ENCODE measurements at regions not wholly inside any gene's neighbourhood (a gene's known extent, or its start where the extent isn't known, plus 50 kb on each side); places are given as distances from the start of the nearest gene placed in this dataset.

- H3K14ac ChIP-seq (replicated peaks; ENCODE audit: low read depth, low read length), result no peak overlapping the region
- no peak overlapping the region for H4K8ac ChIP-seq (ENCODE audit: low read depth in 2 of 2, low read length in 2 of 2)
- intact Hi-C loops (cut with micrococcal nuclease), result no loop called here
- no peak overlapping the region for H2BK5ac ChIP-seq (ENCODE audit: low read depth, low read length, poor library complexity, severe bottlenecking)
- no peaks in the 10 kb centered on the region for H3K4me1 ChIP-seq (ENCODE audit: control insufficient read depth, insufficient read depth, low read length)
- DNase-seq (no peak), ATAC-seq (ENCODE audit: low read depth) (no peak)
- no peak overlapping the region for H3K4me3 ChIP-seq (ENCODE audit: insufficient read depth, low read depth, low read length)
- no peak overlapping the region for H3K23ac ChIP-seq (ENCODE audit: low read depth, low read length)
- no peak overlapping the region for H3K27ac ChIP-seq (ENCODE audit: insufficient read depth, low read length)
- H2BK20ac ChIP-seq (ENCODE audit: low read depth, low read length), result no peak overlapping the region
- no TSS peak for BruUV-seq (replicated peaks)
- H4K5ac ChIP-seq (ENCODE audit: low read depth, low read length), result no peak overlapping the region
- no peak overlapping the region for H3K4ac ChIP-seq (ENCODE audit: low read depth, low read length)
- CTCF ChIA-PET, result no interaction called here
- no peak overlapping the region for H3K9ac ChIP-seq (ENCODE audit: low read depth, low read length)
- H3K4me2 ChIP-seq (ENCODE audit: low read depth, low read length), result no peak overlapping the region
- H3K9me3 ChIP-seq (ENCODE audit: control insufficient read depth, insufficient read depth, low read length), result peaks cover 3% of the 10 kb centered on the region; the same call in 1 of the 2 replicates
- TF ChIP-seq MAFK (IDR thresholded peaks at IDR 0.05; ENCODE audit: low read depth, low read length), result no peak
- no peak for TF ChIP-seq RCOR1 (IDR thresholded peaks at IDR 0.05; ENCODE audit: insufficient replicate concordance, low read length)
- no peak for TF ChIP-seq SMC3 (IDR thresholded peaks at IDR 0.05; ENCODE audit: low read depth, low read length)
- TF ChIP-seq MXI1 (IDR thresholded peaks at IDR 0.05; ENCODE audit: borderline replicate concordance, low read depth, low read length), result no peak
- TF ChIP-seq CEBPB (IDR thresholded peaks at IDR 0.05; ENCODE audit: low read depth, low read length), result no peak
- TF ChIP-seq MAZ (IDR thresholded peaks at IDR 0.05; ENCODE audit: borderline replicate concordance, low read depth, low read length), result no peak
- no peak for TF ChIP-seq RAD21 (IDR thresholded peaks at IDR 0.05; ENCODE audit: low read length)
- no peak for TF ChIP-seq CHD1 (IDR thresholded peaks at IDR 0.05; ENCODE audit: low read depth, low read length)
- TF ChIP-seq RFX5 (IDR thresholded peaks at IDR 0.05; ENCODE audit: low read depth, low read length), result no peak
- TF ChIP-seq, protein P1, sequence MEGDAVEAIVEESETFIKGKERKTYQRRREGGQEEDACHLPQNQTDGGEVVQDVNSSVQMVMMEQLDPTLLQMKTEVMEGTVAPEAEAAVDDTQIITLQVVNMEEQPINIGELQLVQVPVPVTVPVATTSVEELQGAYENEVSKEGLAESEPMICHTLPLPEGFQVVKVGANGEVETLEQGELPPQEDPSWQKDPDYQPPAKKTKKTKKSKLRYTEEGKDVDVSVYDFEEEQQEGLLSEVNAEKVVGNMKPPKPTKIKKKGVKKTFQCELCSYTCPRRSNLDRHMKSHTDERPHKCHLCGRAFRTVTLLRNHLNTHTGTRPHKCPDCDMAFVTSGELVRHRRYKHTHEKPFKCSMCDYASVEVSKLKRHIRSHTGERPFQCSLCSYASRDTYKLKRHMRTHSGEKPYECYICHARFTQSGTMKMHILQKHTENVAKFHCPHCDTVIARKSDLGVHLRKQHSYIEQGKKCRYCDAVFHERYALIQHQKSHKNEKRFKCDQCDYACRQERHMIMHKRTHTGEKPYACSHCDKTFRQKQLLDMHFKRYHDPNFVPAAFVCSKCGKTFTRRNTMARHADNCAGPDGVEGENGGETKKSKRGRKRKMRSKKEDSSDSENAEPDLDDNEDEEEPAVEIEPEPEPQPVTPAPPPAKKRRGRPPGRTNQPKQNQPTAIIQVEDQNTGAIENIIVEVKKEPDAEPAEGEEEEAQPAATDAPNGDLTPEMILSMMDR (conservative IDR thresholded peaks at IDR 0.05; ENCODE audit: low read depth, low read length), result no peak
- TF ChIP-seq NFE2L2 (IDR thresholded peaks at IDR 0.05; ENCODE audit: low read depth, low read length), result no peak
- no peak for TF ChIP-seq BHLHE40 (IDR thresholded peaks at IDR 0.05; ENCODE audit: low read depth, low read length)
- no peak for TF ChIP-seq POLR2A (IDR thresholded peaks at IDR 0.05; ENCODE audit: low read depth, low read length)
- no peak for TF ChIP-seq ELK1 (IDR thresholded peaks at IDR 0.05; ENCODE audit: borderline replicate concordance, low read depth, low read length)
- no peak for TF ChIP-seq FOS (IDR thresholded peaks at IDR 0.05; ENCODE audit: low read depth, low read length)
- no peak overlapping the region for H3K18ac ChIP-seq (ENCODE audit: low read depth, low read length)
- H4K91ac ChIP-seq (ENCODE audit: insufficient read depth, low read depth, low read length), result no peak overlapping the region
- H2BK15ac ChIP-seq (ENCODE audit: low read depth, low read length), result no peak overlapping the region
- H3K27me3 ChIP-seq (ENCODE audit: control insufficient read depth, insufficient read depth, low read length), result no peaks in the 10 kb centered on the region
- H2AK9ac ChIP-seq (replicated peaks; ENCODE audit: low read depth, low read length, poor library complexity), result no peak overlapping the region
- dilution Hi-C loops (cut with HindIII; ENCODE audit: low sequenced_read_pairs, unreplicated experiment), result no loop called here
- WGBS, 2 experiments (ENCODE audit: extremely low coverage in 2 of 2, insufficient read length in 1 of 2), result no CpG with 5 or more reads among the region's 1 CpG
- H4K20me1 ChIP-seq (ENCODE audit: insufficient read depth, low read length), result no peaks in the 10 kb centered on the region
- H3K9me1 ChIP-seq (ENCODE audit: insufficient read depth, low read length), result no peaks in the 10 kb centered on the region
- H2BK120ac ChIP-seq (ENCODE audit: low read depth, low read length), result no peak overlapping the region
- H3K36me3 ChIP-seq (ENCODE audit: control insufficient read depth, insufficient read depth, low read length), result no peaks in the 10 kb centered on the region
- POLR2A ChIA-PET (ENCODE audit: unreplicated experiment), result no interaction called here
- no peak overlapping the region for H3K56ac ChIP-seq (ENCODE audit: extremely low read depth, insufficient read depth, low read length)
- no peak overlapping the region for H2AFZ ChIP-seq (replicated peaks; ENCODE audit: low read length, poor library complexity)
- in situ Hi-C loops (cut with MboI; ENCODE audit: low sequenced_read_pairs), result no loop called here
- H3K79me1 ChIP-seq (ENCODE audit: low read depth in 1 of 2, low read length in 2 of 2), result no peaks in the 10 kb centered on the region
- H2AK5ac ChIP-seq (ENCODE audit: low read depth, low read length), result no peak overlapping the region
These were observed 191.1 kb upstream of the LHX8 start for GRCh38 chr1:74943046-74943445.
